ENCODE measurements at regions not wholly inside any gene's neighbourhood (a gene's known extent, or its start where the extent isn't known, plus 50 kb on each side); places are given as distances from the start of the nearest gene placed in this dataset.

DNA sequence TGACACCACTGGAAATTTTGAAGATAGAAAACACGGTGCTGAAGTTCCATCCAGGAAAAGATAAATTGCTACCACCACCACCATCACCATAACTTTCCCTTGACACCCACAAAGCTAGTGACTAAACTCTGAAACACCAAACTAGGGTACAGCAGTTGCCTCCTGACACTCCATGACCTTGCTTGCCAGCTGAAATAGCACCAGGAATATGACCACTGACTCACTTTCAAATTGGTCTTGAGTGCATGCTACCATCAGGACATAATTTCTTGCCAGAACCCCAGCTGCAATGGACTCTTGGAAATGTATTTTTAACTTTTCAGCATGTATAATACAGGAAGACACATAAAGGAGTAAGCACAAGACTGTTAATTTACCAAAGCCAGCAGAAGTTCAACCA is 283.3 kb downstream of the CENPC start:
- ChIA-PET POLR2A (no interaction called here), CTCF (no interaction called here)
- TF ChIP-seq, protein P1, sequence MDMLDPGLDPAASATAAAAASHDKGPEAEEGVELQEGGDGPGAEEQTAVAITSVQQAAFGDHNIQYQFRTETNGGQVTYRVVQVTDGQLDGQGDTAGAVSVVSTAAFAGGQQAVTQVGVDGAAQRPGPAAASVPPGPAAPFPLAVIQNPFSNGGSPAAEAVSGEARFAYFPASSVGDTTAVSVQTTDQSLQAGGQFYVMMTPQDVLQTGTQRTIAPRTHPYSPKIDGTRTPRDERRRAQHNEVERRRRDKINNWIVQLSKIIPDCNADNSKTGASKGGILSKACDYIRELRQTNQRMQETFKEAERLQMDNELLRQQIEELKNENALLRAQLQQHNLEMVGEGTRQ (IDR thresholded peaks at IDR 0.05; ENCODE audit: borderline replicate concordance, low read depth, low read length) = no peak
- no peak for TF ChIP-seq YY1 (IDR thresholded peaks at IDR 0.05; ENCODE audit: low read depth)
- TF ChIP-seq TAF1 (IDR thresholded peaks at IDR 0.05; ENCODE audit: borderline replicate concordance, low read depth, low read length) = no peak
- TF ChIP-seq CHD2 (IDR thresholded peaks at IDR 0.05; ENCODE audit: low read length, partially characterized antibody) = no peak
- TF ChIP-seq, protein P2, sequence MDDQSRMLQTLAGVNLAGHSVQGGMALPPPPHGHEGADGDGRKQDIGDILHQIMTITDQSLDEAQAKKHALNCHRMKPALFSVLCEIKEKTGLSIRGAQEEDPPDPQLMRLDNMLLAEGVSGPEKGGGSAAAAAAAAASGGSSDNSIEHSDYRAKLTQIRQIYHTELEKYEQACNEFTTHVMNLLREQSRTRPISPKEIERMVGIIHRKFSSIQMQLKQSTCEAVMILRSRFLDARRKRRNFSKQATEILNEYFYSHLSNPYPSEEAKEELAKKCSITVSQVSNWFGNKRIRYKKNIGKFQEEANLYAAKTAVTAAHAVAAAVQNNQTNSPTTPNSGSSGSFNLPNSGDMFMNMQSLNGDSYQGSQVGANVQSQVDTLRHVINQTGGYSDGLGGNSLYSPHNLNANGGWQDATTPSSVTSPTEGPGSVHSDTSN (IDR thresholded peaks at IDR 0.05) = no peak
- TF ChIP-seq, protein P3, sequence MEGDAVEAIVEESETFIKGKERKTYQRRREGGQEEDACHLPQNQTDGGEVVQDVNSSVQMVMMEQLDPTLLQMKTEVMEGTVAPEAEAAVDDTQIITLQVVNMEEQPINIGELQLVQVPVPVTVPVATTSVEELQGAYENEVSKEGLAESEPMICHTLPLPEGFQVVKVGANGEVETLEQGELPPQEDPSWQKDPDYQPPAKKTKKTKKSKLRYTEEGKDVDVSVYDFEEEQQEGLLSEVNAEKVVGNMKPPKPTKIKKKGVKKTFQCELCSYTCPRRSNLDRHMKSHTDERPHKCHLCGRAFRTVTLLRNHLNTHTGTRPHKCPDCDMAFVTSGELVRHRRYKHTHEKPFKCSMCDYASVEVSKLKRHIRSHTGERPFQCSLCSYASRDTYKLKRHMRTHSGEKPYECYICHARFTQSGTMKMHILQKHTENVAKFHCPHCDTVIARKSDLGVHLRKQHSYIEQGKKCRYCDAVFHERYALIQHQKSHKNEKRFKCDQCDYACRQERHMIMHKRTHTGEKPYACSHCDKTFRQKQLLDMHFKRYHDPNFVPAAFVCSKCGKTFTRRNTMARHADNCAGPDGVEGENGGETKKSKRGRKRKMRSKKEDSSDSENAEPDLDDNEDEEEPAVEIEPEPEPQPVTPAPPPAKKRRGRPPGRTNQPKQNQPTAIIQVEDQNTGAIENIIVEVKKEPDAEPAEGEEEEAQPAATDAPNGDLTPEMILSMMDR (IDR thresholded peaks at IDR 0.05) = no peak
- no peak for TF ChIP-seq SMC3 (IDR thresholded peaks at IDR 0.05; ENCODE audit: low read depth, low read length)

DNA sequence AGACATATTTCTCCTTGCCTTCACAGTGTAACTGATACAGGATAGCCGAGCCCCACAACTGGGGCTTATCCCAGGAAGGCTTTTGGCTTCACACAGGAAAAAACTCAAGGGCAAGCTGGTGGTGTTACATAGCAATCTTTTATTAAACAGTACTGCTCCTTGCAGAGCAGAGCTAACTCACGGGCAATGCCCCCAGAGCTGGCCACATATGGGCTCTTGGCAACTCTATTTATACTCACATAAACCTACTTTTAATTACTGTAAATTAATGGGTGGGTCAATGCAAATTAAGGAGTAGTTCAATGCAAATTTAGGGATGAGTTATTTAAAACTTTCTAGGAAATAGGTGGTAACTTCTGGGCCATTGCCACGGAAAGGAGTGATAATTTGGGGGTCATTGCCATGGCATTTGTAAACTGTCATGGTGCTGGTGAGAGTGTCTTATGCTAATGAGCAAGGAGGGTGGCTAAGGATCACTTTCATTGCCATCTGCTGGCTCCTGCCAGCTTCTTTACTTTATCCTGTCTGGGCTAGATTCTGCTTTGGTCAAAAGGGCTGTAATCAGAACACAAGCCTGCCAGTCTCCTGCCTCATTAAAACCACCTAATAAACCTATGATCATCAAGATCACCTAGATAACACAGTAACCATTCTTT is 288.8 kb downstream of the CENPC start:
- DNase-seq = no peak
- no peaks in the 10 kb centered on the region for H3K79me2 ChIP-seq (ENCODE audit: insufficient read depth)
- H3K4me3 ChIP-seq (ENCODE audit: low read depth in 2 of 2, low read length in 1 of 2) = no peak overlapping the region
- 2% methylated on average over 3 of the region's 3 CpGs for WGBS (ENCODE audit: low lambda C conversion rate)
- H3K9ac ChIP-seq = no peak overlapping the region
- no peak overlapping the region for H2AFZ ChIP-seq (ENCODE audit: low read depth)
- H3K27me3 ChIP-seq (ENCODE audit: insufficient read depth) = no peaks in the 10 kb centered on the region
- H3K36me3 ChIP-seq (replicated peaks in 1 of 2; ENCODE audit: control insufficient read depth in 1 of 2, insufficient read depth in 2 of 2, low read length in 1 of 2) = no peaks in the 10 kb centered on the region
- H3K4me1 ChIP-seq (ENCODE audit: control insufficient read depth in 1 of 2, insufficient read depth in 2 of 2, low read depth in 1 of 2, low read length in 1 of 2) = no peaks in the 10 kb centered on the region
- no peaks in the 10 kb centered on the region for H3F3A ChIP-seq (replicated peaks; ENCODE audit: insufficient read depth)
- H3K27ac ChIP-seq (ENCODE audit: low read depth in 2 of 2, low read length in 1 of 2) = no peak overlapping the region
- H4K20me1 ChIP-seq (ENCODE audit: insufficient read depth) = no peaks in the 10 kb centered on the region
- TF ChIP-seq, protein P2 (IDR thresholded peaks at IDR 0.05) = no peak
- TF ChIP-seq, protein P4, sequence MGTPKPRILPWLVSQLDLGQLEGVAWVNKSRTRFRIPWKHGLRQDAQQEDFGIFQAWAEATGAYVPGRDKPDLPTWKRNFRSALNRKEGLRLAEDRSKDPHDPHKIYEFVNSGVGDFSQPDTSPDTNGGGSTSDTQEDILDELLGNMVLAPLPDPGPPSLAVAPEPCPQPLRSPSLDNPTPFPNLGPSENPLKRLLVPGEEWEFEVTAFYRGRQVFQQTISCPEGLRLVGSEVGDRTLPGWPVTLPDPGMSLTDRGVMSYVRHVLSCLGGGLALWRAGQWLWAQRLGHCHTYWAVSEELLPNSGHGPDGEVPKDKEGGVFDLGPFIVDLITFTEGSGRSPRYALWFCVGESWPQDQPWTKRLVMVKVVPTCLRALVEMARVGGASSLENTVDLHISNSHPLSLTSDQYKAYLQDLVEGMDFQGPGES (IDR thresholded peaks at IDR 0.05; ENCODE audit: low read depth, low read length) = no peak
- TF ChIP-seq EZH2phosphoT487 (IDR thresholded peaks at IDR 0.05; ENCODE audit: borderline replicate concordance, low read depth) = no peak
- TF ChIP-seq, protein P5, sequence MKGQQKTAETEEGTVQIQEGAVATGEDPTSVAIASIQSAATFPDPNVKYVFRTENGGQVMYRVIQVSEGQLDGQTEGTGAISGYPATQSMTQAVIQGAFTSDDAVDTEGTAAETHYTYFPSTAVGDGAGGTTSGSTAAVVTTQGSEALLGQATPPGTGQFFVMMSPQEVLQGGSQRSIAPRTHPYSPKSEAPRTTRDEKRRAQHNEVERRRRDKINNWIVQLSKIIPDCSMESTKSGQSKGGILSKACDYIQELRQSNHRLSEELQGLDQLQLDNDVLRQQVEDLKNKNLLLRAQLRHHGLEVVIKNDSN (IDR thresholded peaks at IDR 0.05; ENCODE audit: borderline replicate concordance, low read depth) = no peak
- no peak overlapping the region for H3K4me2 ChIP-seq
- H3K9me3 ChIP-seq = no peaks in the 10 kb centered on the region
- ChIA-PET CTCF (no interaction called here), POLR2A (no interaction called here)
- H3K9me2 ChIP-seq = peaks cover 4% of the 10 kb centered on the region; the same call in 1 of the 2 replicates

More for the DNA sequence above, 283.3 kb downstream of the CENPC start:
- no peak overlapping the region for H2AFZ ChIP-seq (ENCODE audit: low read depth)
- no peaks in the 10 kb centered on the region for H3K4me1 ChIP-seq (ENCODE audit: control insufficient read depth in 1 of 2, insufficient read depth in 2 of 2, low read depth in 1 of 2, low read length in 1 of 2)
- WGBS (ENCODE audit: low lambda C conversion rate) = 8% methylated on average over 1 of the region's 1 CpG
- H3K79me2 ChIP-seq (ENCODE audit: insufficient read depth) = no peaks in the 10 kb centered on the region
- no peaks in the 10 kb centered on the region for H3K36me3 ChIP-seq (replicated peaks in 1 of 2; ENCODE audit: control insufficient read depth in 1 of 2, insufficient read depth in 2 of 2, low read length in 1 of 2)
- H4K20me1 ChIP-seq (ENCODE audit: insufficient read depth) = no peaks in the 10 kb centered on the region
- no peaks in the 10 kb centered on the region for H3K27me3 ChIP-seq (ENCODE audit: insufficient read depth)
- no peak overlapping the region for H3K4me2 ChIP-seq
- DNase-seq = no peak
- H3K4me3 ChIP-seq (ENCODE audit: low read depth in 2 of 2, low read length in 1 of 2) = no peak overlapping the region
- H3F3A ChIP-seq (replicated peaks; ENCODE audit: insufficient read depth) = no peaks in the 10 kb centered on the region
- no peak overlapping the region for H3K9ac ChIP-seq
- no peaks in the 10 kb centered on the region for H3K9me3 ChIP-seq
- no peak overlapping the region for H3K27ac ChIP-seq (ENCODE audit: low read depth in 2 of 2, low read length in 1 of 2)
- H3K9me2 ChIP-seq = peaks cover 4% of the 10 kb centered on the region; the same call in 1 of the 2 replicates

Measured in SK-N-SH (cell line).